Stimulated activated CD8-positive, alpha-beta memory T cell treated with anti-CD3 and anti-CD28 coated beads, Interleukin-4, amount 100 ng/mL, for 4 hours (primary cell): ENCODE measurements at regions not wholly inside any gene's neighbourhood (a gene's known extent, or its start where the extent isn't known, plus 50 kb on each side); places are given as distances from the start of the nearest gene placed in this dataset.

Experiments
- DNase-seq, 2 donors: peaks; one replicate each; pipeline ENCODE4 v3.0.0-alpha.2; 2020; ENCODE audit warnings: low read depth in 2 of 2, low spot score in 1 of 2

GRCh38 chr9:105062222-105062855 lies 134.4 kb upstream of the ABCA1 start:
- DNase-seq, result no peak

DNA sequence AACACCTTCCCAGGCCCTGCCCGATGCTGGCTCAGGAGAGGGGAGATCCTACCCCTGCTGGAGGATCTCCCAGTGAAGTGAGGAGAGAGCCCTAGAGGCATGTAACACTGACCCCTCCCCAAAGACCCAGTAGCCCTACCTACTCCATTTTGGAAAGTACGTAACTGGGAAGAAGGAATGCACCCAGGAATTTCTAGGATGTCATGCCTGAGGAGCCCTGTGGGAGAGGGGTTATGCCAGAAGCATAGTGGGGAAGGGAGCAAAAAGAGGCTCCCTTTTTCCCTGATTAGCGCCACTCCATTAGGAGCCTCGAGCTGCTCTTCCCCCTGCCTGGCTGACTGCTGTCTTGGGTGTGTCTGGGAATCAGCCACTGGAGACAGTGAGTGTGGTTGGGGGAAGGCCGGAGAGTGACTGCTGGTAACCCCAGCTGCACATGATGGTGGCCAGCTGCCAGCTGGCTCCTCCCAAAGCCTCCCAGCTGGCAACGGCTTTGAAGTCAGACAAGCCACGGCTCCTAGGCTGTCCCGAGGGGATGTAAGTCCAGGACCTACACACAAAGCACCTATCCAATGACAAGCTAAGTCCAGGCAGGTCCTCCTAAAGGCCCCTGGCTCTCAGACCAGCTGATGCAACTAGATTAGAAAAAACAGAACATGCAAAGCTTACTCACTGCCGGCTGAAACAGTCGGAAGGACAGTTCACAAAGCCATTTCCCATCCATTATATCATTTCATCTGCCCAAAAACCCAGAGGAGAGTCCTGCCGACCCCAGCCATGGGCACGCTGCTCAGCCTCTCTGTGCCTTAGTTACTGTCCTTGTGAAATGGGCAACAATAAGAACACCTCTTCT lies 136.5 kb upstream of the ABCA1 start:
- no peak for DNase-seq

DNA sequence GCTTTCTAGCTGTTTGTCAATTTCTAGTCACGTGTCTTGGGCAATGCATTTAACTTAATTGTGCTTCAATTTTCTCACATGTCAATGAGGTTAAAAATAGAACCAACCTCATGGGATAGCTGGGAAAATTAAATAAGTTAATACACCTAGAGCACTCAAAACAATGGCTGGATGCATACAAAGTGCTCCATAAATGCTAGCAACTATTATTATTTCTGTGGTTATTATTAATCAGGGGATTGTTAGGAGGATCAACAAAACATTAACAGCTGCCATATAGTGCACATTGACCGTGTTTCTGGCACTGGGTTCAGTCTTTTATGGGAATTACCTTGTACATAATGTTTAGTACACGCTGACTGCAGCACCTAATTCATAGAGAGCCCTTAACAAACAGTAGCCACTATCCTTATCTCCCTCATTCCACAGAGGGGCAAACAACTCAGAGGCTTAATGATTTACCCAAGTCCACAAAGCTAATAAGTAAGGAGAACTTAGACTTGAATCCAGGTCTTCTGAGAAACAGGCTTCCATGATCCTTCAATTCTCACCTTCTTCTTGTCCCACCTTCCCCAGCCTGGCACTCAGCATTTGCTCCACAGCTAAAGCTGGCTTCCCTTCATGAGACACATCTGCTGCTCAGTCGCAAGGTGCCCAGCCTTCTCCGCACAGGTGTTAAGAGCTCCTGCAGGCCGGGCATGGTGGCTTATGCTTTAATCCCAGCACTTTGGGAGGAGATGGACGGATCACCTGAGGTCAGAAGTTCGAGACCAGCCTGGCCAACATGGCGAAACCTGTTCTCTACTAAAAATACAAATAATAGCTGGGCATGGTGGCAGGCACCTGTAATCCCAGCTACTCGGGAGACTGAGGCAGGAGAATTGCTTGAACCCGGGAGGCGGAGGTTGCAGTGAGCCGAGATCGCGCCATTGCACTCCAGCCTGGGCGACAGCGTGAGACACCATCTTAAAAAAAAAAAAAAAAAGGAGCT lies 137.4 kb upstream of the ABCA1 start:
- DNase-seq, result no peak

DNA sequence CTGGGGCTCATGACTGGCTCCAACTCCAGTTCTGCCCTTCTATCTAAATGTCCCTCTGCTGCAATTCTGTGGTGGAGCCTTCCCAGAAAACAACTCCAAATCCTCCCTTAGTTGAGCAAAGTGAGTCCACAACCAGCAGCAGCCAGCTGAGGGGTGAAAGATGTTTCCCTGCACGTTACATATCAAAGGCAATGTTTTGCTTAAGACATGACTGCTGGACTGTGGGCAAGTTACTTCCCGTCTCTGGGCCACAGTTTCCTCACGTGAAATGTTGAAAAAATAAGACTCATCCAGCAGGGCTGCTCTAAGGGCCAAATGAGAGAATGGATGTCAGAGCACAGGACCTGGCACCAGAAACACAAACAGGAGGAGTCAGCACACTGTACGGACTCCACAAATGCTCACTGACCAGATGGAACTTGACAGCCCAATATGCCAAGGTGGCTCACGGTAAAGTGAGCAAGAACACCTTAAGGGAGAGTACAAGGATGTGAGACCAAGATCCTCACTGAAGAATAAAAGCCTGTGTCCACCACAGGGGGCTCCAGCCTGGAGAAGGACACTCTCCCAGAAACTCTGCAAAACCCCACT lies 138.4 kb upstream of the ABCA1 start:
- DNase-seq, result no peak

- DNase-seq, result no peak
Measured at GRCh38 chr9:105067895-105068580, 140.1 kb upstream of the ABCA1 start.

- no peak for DNase-seq
Measured at GRCh38 chr9:105069285-105069684, 141.3 kb upstream of the ABCA1 start.

GRCh38 chr9:105069696-105070095 lies 141.7 kb upstream of the ABCA1 start:
- no peak for DNase-seq

GRCh38 chr9:105070176-105070575 lies 142.2 kb upstream of the ABCA1 start:
- no peak for DNase-seq

- DNase-seq, result no peak
Measured at GRCh38 chr9:105072476-105072875, 144.5 kb upstream of the ABCA1 start.

- DNase-seq, result no peak
Measured at GRCh38 chr9:105073147-105073546, 145.2 kb upstream of the ABCA1 start.

- no peak for DNase-seq
Measured at GRCh38 chr9:105074491-105074890, 146.5 kb upstream of the ABCA1 start.

GRCh38 chr9:105076729-105077128 lies 148.8 kb upstream of the ABCA1 start:
- no peak for DNase-seq

DNA sequence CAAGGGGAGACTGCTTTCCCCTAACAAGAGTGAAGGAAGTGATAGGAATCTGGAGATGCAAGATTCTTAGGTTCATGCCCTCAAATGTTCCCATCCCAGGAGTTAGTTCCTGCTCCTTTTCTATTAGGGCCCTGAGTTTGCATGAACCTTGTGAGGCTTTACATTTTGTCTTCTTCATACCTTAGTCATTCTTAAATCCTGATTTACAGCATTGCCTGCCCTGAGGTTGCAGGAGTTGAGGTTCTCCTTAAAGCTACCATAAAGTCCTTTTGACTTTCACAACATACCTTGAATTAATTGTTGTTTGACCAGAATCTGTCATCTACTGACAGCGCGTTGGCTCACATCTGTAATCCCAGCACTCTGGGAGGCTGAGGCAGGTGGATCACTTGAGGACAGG lies 151.5 kb upstream of the ABCA1 start:
- no peak for DNase-seq

- DNase-seq, result no peak
Measured at GRCh38 chr9:105082843-105083242, 154.9 kb upstream of the ABCA1 start.

- no peak for DNase-seq
Measured at GRCh38 chr9:105083256-105083655, 155.3 kb upstream of the ABCA1 start.

- no peak for DNase-seq
Measured at GRCh38 chr9:105087910-105088898, 156.2 kb upstream of the SLC44A1 start.

- no peak for DNase-seq
Measured at GRCh38 chr9:105089874-105090273, 154.6 kb upstream of the SLC44A1 start.

DNA sequence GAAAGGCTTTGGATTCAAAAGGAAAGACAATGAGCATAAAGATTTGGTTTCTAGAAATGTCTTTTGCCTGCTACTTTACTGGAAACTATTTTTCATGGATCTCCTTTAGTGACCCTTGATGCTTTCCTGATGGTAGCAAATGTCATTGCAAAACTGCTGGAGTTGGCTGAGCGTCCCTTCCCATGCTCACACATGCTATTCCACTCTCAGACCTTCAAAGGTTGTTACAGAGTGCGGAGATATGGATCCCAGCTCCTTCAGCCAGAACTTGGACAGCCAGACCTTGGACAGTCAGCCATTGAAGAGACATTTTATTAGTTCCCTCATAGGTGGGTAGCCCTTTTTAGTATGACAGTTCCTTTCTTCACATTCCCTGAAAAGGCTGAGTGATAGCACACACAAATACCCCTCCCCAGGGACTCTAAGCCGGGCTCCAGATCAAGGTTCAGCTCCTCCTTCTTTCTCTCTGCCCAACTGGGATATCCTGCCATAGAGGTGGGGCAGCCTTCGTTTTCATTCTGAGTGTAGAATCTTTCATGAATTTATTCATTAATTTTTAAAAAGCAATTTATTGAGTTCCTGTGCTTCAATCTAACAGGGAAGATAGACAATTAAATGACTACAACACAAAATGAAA lies 153.3 kb upstream of the SLC44A1 start:
- no peak for DNase-seq

DNA sequence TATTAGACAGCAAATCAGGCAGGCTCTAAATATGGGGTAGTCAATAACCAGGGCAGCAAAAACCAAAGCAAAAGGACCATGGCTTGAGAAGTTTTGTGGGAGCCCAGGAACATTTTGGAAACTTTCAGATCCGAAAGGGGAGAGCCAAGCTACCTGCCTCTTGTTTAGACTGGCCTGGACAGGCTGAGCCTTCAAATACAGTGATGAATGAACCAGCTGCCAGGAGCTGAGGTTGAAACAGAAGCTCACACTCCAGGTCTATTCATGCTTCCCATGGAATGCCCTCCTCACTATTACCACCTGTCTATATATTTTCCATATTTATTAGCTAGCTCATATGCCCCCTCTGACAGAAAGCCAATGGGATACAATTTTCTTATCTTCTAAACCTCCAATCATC lies 150.8 kb upstream of the SLC44A1 start:
- no peak for DNase-seq
